Tibial nerve (tissue), 4 donors: ENCODE measurements at regions not wholly inside any gene's neighbourhood (a gene's known extent, or its start where the extent isn't known, plus 50 kb on each side); places are given as distances from the start of the nearest gene placed in this dataset.

Experiments
- DNase-seq, 2 donors: peaks; one replicate each; pipeline ENCODE4 v3.0.0-alpha.2; 2019; ENCODE audit warnings: low spot score in 2 of 2
- H3K27ac ChIP-seq, 4 donors: fragments of 200-600 bp; sonication (generic) in 3 of 4; one replicate each; pipeline ENCODE4 v1.5.1; 2017 to 2019; ENCODE audit warnings: mild to moderate bottlenecking in 1 of 4
- H3K27me3 ChIP-seq, 2 donors: fragments of 200-600 bp; sonication (generic) in 1 of 2; one replicate each; pipeline versions ENCODE4 v1.5.1 to v1.6.0; 2017 to 2019
- H3K36me3 ChIP-seq, 3 donors: fragments of 200-600 bp; sonication (generic); one replicate each; pipeline ENCODE4 v1.5.1; 2018 to 2019
- H3K4me1 ChIP-seq, 4 donors: fragments of 200-600 bp; sonication (generic) in 3 of 4; one replicate each; pipeline ENCODE4 v1.5.1; 2017 to 2019
- H3K4me3 ChIP-seq, 4 donors: fragments of 200-600 bp; sonication (generic) in 3 of 4; one replicate each; pipeline ENCODE4 v1.5.1; 2017 to 2019; ENCODE audit warnings: mild to moderate bottlenecking in 1 of 4, moderate library complexity in 1 of 4
- H3K9me3 ChIP-seq, 4 donors: fragments of 200-600 bp; sonication (generic) in 3 of 4; one replicate each; pipeline ENCODE4 v1.5.1; 2017 to 2019
- CTCF ChIP-seq, 5 experiments: fragments of 200-600 bp in 3 of 5; fragments of 450-650 bp in 2 of 5; sonication (generic) in 3 of 5; IDR thresholded peaks; one replicate each; pipeline ENCODE4 v1.5.1; 2016 to 2019; ENCODE audit warnings: antibody characterized with exemption in 5 of 5, mild to moderate bottlenecking in 3 of 5, moderate library complexity in 2 of 5
- EP300 ChIP-seq, 2 donors: sonication (generic); formaldehyde crosslinking; IDR thresholded peaks; one replicate each; pipeline ENCODE4 v1.6.1; 2017; ENCODE audit warnings: antibody characterized with exemption in 2 of 2, mild to moderate bottlenecking in 1 of 2
- POLR2A ChIP-seq, 2 donors: fragments of 450-650 bp; IDR thresholded peaks; one replicate each; pipeline ENCODE4 v1.6.1; 2017; ENCODE audit warnings: antibody characterized with exemption in 2 of 2, mild to moderate bottlenecking in 2 of 2, moderate library complexity in 2 of 2
- WGBS, 2 donors: methylation state at CpG; one replicate each; pipeline ENCODE4 v1.1.5; 2018; 5-methylcytosine and 5-hydroxymethylcytosine counted together

DNA sequence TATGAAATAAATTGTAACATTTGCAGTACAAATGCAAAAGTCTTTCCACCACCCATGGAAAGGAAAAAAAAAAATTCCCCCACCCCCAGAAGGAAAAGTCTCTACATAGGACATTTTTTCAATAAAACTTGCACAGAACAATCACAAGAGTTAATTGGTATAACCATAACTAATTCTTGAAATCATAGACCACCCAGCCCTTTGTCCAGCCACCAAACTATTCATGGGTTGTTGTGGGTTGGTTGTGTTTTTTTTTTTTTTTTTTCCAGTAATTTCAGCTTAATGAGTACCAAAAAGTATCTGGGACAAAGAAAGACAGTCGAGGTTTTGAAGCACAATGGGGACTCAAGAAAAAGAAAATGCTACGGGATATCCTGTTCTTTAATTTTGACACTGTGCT is 355.0 kb upstream of the ROBO2 start:
- H3K27ac ChIP-seq = no peak overlapping the region
- DNase-seq = no peak

DNA sequence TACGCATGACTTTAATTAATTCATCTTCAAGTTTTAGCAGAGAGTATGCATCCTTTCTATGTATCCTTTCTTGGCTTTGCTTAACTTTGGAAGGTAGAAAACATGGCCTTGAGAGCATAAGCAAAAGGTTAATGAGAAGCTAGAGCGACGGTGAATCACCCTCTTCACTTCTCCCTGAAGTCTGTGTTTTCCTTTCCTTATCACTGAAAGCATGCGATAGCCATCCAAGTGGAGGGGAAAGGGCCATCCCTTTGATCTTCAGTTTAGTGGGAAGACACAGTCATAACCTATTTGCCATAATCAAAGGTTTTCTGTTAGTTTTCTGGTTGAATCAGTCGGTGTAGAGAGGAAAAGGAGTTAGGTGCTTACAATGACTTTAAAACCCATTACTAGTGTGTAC is 354.0 kb upstream of the ROBO2 start:
- TF ChIP-seq POLR2A (IDR thresholded peaks at IDR 0.05) = no peak
- no peak for TF ChIP-seq EP300 (IDR thresholded peaks at IDR 0.05)
- no peak for TF ChIP-seq CTCF (IDR thresholded peaks at IDR 0.05)
- H3K4me1 ChIP-seq = no peaks in the 10 kb centered on the region
- H3K4me3 ChIP-seq = no peak overlapping the region
- 53 to 63% methylated on average over 5 of the region's 5 CpGs for WGBS, 2 donors
- no peaks in the 10 kb centered on the region for H3K9me3 ChIP-seq
- DNase-seq = no peak
- no peaks in the 10 kb centered on the region for H3K27me3 ChIP-seq
- H3K36me3 ChIP-seq = no peaks in the 10 kb centered on the region
- H3K27ac ChIP-seq = no peak overlapping the region

More for the DNA sequence above, 355.0 kb upstream of the ROBO2 start:
- WGBS, 2 donors = 61 to 62% methylated on average over 2 of the region's 2 CpGs
- Histone ChIP-seq H3K4me1 (no peaks in the 10 kb centered on the region), H3K27me3 (no peaks in the 10 kb centered on the region), H3K36me3 (no peaks in the 10 kb centered on the region), H3K4me3 (no peak overlapping the region), H3K9me3 (no peaks in the 10 kb centered on the region)
- no peak for TF ChIP-seq POLR2A (IDR thresholded peaks at IDR 0.05)
- no peak for TF ChIP-seq EP300 (IDR thresholded peaks at IDR 0.05)
- TF ChIP-seq CTCF (IDR thresholded peaks at IDR 0.05) = no peak

DNA sequence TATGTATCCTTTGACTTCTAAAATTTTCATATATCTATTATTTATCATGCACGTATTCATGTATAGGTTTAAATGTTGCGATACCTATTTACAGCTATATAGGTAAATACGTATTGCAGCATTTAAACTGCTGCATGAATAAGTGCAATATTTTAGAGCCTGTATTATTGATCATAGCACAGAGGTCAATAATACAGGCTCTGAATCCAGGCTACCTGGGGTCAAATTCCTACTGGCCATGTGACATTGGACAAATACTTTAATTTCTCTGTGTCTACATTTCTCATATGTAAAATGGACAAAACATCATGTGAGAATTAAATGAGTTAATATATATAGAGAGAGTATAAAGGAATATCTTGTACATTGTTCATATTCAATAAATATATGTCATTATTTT is 352.9 kb upstream of the ROBO2 start:
- no peaks in the 10 kb centered on the region for H3K27me3 ChIP-seq
- H3K36me3 ChIP-seq = no peaks in the 10 kb centered on the region
- H3K9me3 ChIP-seq = no peaks in the 10 kb centered on the region
- H3K4me1 ChIP-seq = no peaks in the 10 kb centered on the region
- no peak overlapping the region for H3K4me3 ChIP-seq
- 96 to 98% methylated on average over 3 of the region's 3 CpGs for WGBS, 2 donors
- DNase-seq = no peak
- H3K27ac ChIP-seq = no peak overlapping the region
- no peak for TF ChIP-seq EP300 (IDR thresholded peaks at IDR 0.05)
- TF ChIP-seq CTCF (IDR thresholded peaks at IDR 0.05) = no peak
- no peak for TF ChIP-seq POLR2A (IDR thresholded peaks at IDR 0.05)

- no peaks in the 10 kb centered on the region for H3K9me3 ChIP-seq
- TF ChIP-seq CTCF (IDR thresholded peaks at IDR 0.05) (no peak), EP300 (IDR thresholded peaks at IDR 0.05) (no peak), POLR2A (IDR thresholded peaks at IDR 0.05) (no peak)
- H3K4me3 ChIP-seq = no peak overlapping the region
- WGBS, 2 donors = 39 to 45% methylated on average over 5 of the region's 5 CpGs
- DNase-seq = no peak
- H3K36me3 ChIP-seq = no peaks in the 10 kb centered on the region
- no peak overlapping the region for H3K27ac ChIP-seq
- no peaks in the 10 kb centered on the region for H3K27me3 ChIP-seq
- H3K4me1 ChIP-seq = no peaks in the 10 kb centered on the region
Observed at GRCh38 chr3:76694063-76694462, 345.8 kb upstream of the ROBO2 start.

- no peak overlapping the region for H3K27ac ChIP-seq
- TF ChIP-seq CTCF (IDR thresholded peaks at IDR 0.05) (no peak), EP300 (IDR thresholded peaks at IDR 0.05) (no peak), POLR2A (IDR thresholded peaks at IDR 0.05) (no peak)
- no peak overlapping the region for H3K4me3 ChIP-seq
- no peaks in the 10 kb centered on the region for H3K27me3 ChIP-seq
- H3K9me3 ChIP-seq = no peaks in the 10 kb centered on the region
- no peak for DNase-seq
- no peaks in the 10 kb centered on the region for H3K36me3 ChIP-seq
- H3K4me1 ChIP-seq = no peaks in the 10 kb centered on the region
- 32 to 53% methylated on average over 7 of the region's 7 CpGs for WGBS, 2 donors
Observed at GRCh38 chr3:76698136-76698706, 341.7 kb upstream of the ROBO2 start.
